GM19239 (cell line): ENCODE measurements at regions not wholly inside any gene's neighbourhood (a gene's known extent, or its start where the extent isn't known, plus 50 kb on each side); places are given as distances from the start of the nearest gene placed in this dataset.
"Not testable (repeated sequence)": the region's sequence is repeated elsewhere in the genome, so short reads cannot be mapped to it uniquely, and the experiment has no call there.

Source experiments
- DNase-seq: peaks from one replicate; pipeline ENCODE4 v3.0.0; 2011; ENCODE audit warnings: low spot score; ENCODE audit not compliant: insufficient read length
- FAIRE-seq: peaks from 2 replicates; lab custom pipeline; 2011; peaks lifted over from hg19 to GRCh38; lab: Jason Lieb, UNC

DNA sequence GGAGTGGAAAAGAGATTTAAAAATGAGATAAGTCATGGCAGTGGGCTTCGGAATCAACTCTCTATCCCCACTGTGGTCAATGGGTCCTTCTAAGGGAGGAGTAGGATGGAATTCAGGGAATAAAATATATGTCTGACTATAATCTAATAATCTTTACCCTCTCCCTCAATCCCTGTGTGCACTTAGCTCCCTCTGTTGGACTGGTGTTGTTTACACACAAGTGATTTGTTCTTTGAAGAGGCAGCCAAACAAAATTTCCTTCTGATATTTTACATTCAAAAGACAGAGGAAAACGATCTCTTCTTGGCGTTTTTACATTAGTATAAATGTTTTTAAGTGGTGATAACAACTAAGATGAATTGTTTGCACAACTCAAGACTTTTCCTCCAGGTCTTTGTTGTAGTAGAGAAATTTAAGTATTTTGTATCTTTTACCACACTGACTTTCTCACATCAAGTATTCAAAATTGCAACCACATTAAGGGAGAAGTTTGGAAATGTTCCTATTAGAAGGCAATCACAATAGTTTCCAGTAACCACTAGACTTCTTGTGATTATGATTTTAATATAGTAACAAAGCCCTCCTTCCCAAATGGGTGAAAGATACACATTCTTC, 317.8 kb downstream of the CENPW start:
- DNase-seq, result no peak
- FAIRE-seq, result no peak

DNA sequence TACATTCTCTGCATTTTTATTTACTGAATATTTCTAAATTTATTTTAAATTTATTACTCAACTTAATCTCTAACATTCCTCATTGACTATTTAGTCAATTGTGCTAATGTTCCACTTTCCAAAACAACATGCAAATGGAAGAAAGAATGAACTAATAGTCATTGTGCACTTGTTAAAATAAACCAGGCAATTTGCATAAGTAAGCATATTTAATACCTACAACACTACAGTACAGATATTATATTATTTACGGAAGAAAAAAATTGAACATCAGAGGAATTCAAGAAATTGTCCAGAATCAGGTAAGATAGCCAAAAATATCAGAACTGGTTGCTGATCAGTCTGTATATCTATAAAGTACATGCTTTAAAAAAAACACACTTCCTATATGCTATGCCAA, 320.5 kb downstream of the CENPW start:
- no peak for DNase-seq
- FAIRE-seq, result no peak

DNA sequence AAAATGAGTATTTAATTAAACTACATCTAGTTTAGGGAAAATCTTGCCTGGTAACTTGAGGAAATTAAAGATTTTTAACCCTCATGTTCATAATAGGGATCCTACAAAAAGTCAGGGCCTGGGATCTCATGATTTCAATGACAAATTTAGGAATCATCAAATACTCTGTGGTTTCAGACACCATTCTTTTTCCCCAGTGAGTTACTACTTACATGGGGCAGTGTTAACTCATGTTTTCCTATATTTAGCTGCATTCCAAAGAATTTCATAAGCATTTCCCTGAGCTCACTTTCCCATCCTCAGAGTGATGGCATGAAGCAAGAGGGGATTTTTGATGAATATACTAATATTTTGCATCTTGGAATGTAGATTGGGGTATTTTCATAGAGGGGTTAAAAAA, 321.7 kb downstream of the CENPW start:
- DNase-seq, result no peak
- FAIRE-seq, result no peak

GRCh38 chr6:126662966-126663365, 323.1 kb downstream of the CENPW start:
- no peak for FAIRE-seq
- DNase-seq, result no peak

DNA sequence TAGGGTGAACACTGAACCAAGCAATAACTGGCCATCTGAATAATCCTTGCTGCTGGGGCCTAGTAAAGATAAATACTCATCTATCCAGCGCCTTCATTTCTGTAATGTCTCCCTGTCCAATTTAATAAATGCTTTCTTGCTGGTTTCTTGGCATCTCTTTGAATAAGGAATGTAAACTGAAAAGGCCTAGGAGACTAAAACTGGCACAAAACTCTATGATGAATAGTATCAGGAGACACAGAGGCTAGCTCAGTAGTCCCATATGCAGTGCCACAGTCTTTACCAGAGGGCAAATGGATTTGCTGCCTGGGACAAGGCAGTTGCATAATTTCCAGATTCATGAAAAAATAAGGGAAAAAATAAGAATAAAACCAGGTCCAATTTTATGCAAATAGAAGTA, 324.4 kb downstream of the CENPW start:
- DNase-seq (no peak), FAIRE-seq (no peak)

DNA sequence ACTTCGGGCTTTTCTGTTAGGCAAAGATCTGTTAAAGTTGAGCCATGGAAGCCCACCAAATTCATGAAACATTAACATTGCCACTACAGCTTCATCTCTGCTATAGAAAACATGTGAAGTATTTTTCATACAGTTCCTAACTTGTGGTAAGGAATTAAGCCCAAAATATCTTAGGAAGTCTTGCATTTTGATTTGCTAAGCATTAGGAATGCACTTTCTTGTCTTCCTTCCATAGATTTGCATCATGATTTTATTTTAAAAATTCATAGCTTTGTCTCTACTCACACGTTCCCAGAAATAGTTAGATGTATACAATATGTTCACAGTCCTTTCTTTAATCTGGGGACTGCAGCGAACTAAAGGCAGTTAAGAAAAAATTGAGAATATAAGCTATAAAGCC, 325.6 kb downstream of the CENPW start:
- no peak for FAIRE-seq
- no peak for DNase-seq

DNA sequence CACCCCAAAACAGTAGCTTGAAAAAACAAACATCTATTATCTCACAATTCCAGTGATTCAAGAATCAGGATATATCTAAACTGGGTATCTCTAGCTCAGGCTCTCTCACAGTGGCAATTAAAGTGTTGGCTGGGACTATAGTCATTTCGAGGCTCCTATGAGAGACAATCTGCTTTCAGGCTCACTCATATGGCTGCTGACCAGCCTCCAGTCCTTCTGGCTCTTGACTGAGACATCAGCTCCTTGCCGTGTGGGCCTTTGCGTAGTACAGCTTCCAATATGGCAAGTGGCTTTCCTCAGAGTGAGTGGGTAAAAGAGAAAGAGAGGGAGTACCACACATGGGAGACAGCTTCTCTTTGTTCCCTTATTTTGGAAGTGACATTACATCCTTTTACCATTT, 327.2 kb downstream of the CENPW start:
- DNase-seq (no peak), FAIRE-seq (no peak)

- no peak for FAIRE-seq
Measured at GRCh38 chr6:126667728-126668127, 327.8 kb downstream of the CENPW start.

DNA sequence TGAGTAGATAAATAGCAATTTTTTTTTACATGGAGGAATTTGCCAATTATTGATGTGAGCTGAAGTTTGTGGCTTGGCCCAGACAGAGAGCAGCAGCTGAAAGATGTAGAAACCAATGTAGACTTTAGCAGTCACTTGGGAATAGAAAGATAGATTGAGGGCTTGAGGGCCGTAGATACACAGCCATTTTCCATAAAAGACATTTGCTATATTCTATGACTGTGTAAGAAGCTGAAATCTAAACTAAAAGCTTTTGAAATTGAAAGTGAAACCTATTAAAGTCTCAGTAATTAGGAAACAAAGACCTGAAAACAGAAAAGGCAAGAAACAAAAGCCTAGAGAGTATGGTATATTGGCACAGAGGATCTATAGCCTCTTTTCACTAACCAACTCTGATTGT, 332.7 kb downstream of the CENPW start:
- DNase-seq (peak; percentile 2), FAIRE-seq (peak; percentile 63)

More at GRCh38 chr6:126667728-126668127, 327.8 kb downstream of the CENPW start:
- DNase-seq, result no peak

- DNase-seq, FAIRE-seq: not testable (repeated sequence)
Measured at GRCh38 chr6:126673749-126674148, 333.8 kb downstream of the CENPW start.

DNA sequence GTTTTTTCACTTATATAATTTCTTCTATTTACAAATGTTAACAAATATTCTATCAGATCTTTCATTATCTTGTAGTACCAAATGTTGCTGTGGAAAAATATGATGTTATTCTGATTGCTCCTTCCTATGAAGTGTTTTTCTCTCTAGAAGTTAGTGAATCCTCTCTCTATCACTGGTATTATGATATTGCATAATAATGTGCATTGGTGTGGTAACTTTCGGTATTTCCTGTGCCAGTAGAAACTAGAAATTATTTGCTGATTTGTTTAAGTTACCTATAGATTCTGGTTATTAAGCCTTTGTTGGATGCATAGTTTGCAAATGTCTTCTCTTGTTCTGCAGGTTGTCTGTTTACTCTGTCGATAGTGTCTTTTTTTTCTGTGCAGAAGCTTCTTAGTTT, 342.5 kb downstream of the CENPW start:
- no peak for DNase-seq
- FAIRE-seq, result no peak

- DNase-seq, result no peak
- FAIRE-seq, result no peak
Measured at GRCh38 chr6:126685182-126685581, 345.3 kb downstream of the CENPW start.

- FAIRE-seq (no peak), DNase-seq (no peak)
Measured at GRCh38 chr6:126696921-126697693, 357.2 kb downstream of the CENPW start.

DNA sequence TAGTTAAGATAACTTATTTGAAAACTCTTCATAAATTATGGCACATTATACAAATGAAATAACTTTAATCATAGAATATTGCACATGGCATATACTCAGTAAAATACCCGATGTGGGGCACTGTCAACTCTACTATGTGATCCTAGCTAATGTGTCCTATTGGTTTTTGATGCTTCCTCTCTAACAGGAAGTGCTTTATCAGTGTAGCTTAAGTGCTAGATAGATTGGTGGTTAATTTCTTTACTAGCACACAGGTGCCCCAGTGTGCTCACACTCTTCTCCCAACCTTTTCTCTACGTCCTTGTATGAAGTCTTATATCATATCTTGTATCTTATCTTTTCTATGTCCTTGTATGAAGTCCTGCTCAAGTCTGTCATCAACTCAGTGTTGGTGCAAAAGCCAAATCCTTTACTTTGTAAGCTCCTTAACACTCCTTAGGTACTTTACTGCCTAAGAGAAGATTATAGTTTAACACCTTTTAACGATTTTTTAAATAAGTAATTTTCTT, 358.9 kb downstream of the CENPW start:
- FAIRE-seq (no peak), DNase-seq (no peak)

GRCh38 chr6:126701676-126702560, 362.0 kb downstream of the CENPW start:
- DNase-seq, result no peak
- FAIRE-seq, result peak; percentile 26

DNA sequence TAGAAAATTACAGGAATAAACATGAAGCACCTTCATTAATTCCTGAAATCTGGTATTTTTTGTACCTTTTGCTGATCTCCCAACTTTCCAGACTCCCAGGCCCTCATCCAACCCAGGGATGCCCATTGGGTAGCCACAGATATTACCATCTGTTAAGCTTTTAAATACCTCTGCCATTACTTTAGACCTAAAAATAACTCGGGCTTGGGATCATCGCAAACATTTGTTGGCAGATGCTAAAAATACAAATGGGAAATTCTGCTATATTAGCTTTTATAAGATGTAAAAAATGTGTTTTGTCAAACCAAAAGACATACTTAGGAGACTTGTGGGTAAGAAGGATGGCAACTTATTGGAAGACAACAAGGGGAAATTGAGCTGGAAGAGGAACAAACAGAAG, 376.1 kb downstream of the CENPW start:
- no peak for FAIRE-seq
- DNase-seq, result no peak

- FAIRE-seq, result no peak
- no peak for DNase-seq
Measured at GRCh38 chr6:126716826-126717509, 377.1 kb downstream of the CENPW start.

- FAIRE-seq (peak; percentile 54), DNase-seq (no peak)
Measured at GRCh38 chr6:126718600-126719327, 378.8 kb downstream of the CENPW start.

GRCh38 chr6:126720304-126720703, 380.4 kb downstream of the CENPW start:
- DNase-seq, result no peak
- no peak for FAIRE-seq
